Smooth muscle cell (in vitro differentiated cells): ENCODE measurements at regions not wholly inside any gene's neighbourhood (a gene's known extent, or its start where the extent isn't known, plus 50 kb on each side); places are given as distances from the start of the nearest gene placed in this dataset.

Source experiments
- DNase-seq: peaks from one replicate; lab custom pipeline; 2025; ENCODE audit not compliant: unreplicated experiment; lab: John Stamatoyannopoulos, UW
- H2AFZ ChIP-seq: fragments of 200-600 bp; sonication (generic); 2 replicates; pipeline ENCODE4 v1.6.0; 2016; ENCODE audit warnings: antibody characterized with exemption, low read depth, mild to moderate bottlenecking
- H3F3A ChIP-seq: fragments of 200-600 bp; sonication (generic); 2 replicates; pipeline ENCODE4 v1.6.0; 2017; ENCODE audit warnings: antibody characterized with exemption, low read depth
- H3K27ac ChIP-seq: fragments of 200-600 bp; sonication (generic); 2 replicates; pipeline ENCODE4 v1.5.1; 2016; ENCODE audit warnings: low read depth, mild to moderate bottlenecking
- H3K27me3 ChIP-seq: fragments of 200-600 bp; sonication (generic); 2 replicates; pipeline ENCODE4 v1.6.1; 2016; ENCODE audit warnings: low read depth, mild to moderate bottlenecking
- H3K36me3 ChIP-seq: fragments of 200-600 bp; sonication (generic); 2 replicates; pipeline ENCODE4 v1.5.1; 2016; ENCODE audit warnings: low read depth
- H3K4me1 ChIP-seq: fragments of 200-600 bp; sonication (generic); 2 replicates; pipeline ENCODE4 v1.5.1; 2016; ENCODE audit warnings: low read depth
- H3K4me2 ChIP-seq: fragments of 200-600 bp; sonication (generic); 2 replicates; pipeline ENCODE4 v1.6.0; 2016; ENCODE audit warnings: mild to moderate bottlenecking
- H3K4me3 ChIP-seq: fragments of 200-600 bp; sonication (generic); 2 replicates; pipeline ENCODE4 v1.5.1; 2016; ENCODE audit warnings: mild to moderate bottlenecking
- H3K79me2 ChIP-seq: fragments of 200-600 bp; sonication (generic); 2 replicates; pipeline ENCODE4 v1.6.0; 2016; ENCODE audit warnings: low read depth, mild to moderate bottlenecking
- H3K9ac ChIP-seq: fragments of 200-600 bp; sonication (generic); 2 replicates; pipeline ENCODE4 v1.6.0; 2016; ENCODE audit warnings: low read depth
- H3K9me3 ChIP-seq: fragments of 200-600 bp; sonication (generic); replicated peaks from 2 replicates; pipeline ENCODE4 v1.5.1; 2016; ENCODE audit warnings: low read depth
- H4K20me1 ChIP-seq: fragments of 200-600 bp; sonication (generic); 2 replicates; pipeline ENCODE4 v1.6.0; 2016; ENCODE audit warnings: low read depth
- CTCF ChIP-seq: fragments of 200-600 bp; sonication (generic); IDR thresholded peaks from 2 replicates; pipeline ENCODE4 v1.5.1; 2017; ENCODE audit warnings: borderline replicate concordance, mild to moderate bottlenecking, antibody characterized with exemption; ENCODE audit not compliant: insufficient read depth, poor library complexity, severe bottlenecking
- WGBS: methylation state at CpG from one replicate; pipeline ENCODE4 v1.1.7; 2016; ENCODE audit warnings: low lambda C conversion rate; 5-methylcytosine and 5-hydroxymethylcytosine counted together

DNA sequence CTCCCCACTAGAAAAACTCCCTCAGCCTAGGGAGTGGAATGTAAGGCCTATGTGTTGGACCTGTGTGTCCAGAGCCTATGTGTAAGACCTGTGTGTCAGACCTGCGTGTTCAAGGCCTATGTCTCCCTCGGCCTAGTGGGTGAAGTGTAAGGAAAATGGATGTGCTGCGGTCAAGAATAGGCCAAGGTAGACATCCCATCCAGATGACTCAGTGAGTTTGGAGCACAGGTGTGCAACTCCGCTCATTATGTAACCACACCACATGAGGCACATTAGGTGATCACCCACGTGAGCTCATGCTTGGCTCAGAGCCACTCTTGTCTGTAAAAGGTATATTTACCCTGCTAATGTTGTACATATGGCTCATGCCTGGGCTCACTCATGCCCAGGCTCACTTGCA is 565.3 kb upstream of the CRIM1 start:
- no peaks in the 10 kb centered on the region for H3K27me3 ChIP-seq
- H3K9me3 ChIP-seq: no peaks in the 10 kb centered on the region
- 97% methylated on average over 5 of the region's 5 CpGs for WGBS
- no peak overlapping the region for H3K27ac ChIP-seq
- no peaks in the 10 kb centered on the region for H3K79me2 ChIP-seq
- H3K9ac ChIP-seq: no peak overlapping the region
- no peak overlapping the region for H3K4me2 ChIP-seq
- DNase-seq: no peak
- no peaks in the 10 kb centered on the region for H3K4me1 ChIP-seq
- H4K20me1 ChIP-seq: no peaks in the 10 kb centered on the region
- H2AFZ ChIP-seq: no peak overlapping the region
- no peak for TF ChIP-seq CTCF
- no peaks in the 10 kb centered on the region for H3F3A ChIP-seq
- no peaks in the 10 kb centered on the region for H3K36me3 ChIP-seq
- no peak overlapping the region for H3K4me3 ChIP-seq

DNA sequence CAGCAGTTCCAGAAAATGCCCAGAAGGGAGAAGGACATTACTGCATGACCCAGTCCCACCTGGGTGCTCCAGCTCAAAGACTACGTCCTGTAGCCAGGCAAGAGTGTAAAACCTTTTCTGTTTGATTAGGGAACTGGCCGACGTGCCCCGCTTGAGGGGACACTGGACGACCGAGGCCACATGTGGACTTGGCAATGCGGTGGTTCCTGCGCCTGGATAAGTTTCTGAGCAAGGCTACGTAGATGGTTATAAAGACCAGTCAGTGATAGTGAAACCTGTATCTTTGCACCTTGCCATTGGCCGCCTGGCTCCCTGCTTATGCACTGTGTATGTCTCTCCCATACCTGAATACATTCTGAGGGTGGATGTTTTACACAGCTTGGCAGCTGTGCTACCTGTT is 567.0 kb upstream of the CRIM1 start:
- no peak for DNase-seq
- Histone ChIP-seq H3K79me2 (no peaks in the 10 kb centered on the region), H2AFZ (no peak overlapping the region), H3K27ac (no peak overlapping the region), H3K36me3 (no peaks in the 10 kb centered on the region), H3K9ac (no peak overlapping the region), H3K4me2 (no peak overlapping the region), H3K4me3 (no peak overlapping the region), H3K4me1 (no peaks in the 10 kb centered on the region), H3K27me3 (no peaks in the 10 kb centered on the region), H3K9me3 (no peaks in the 10 kb centered on the region), H3F3A (no peaks in the 10 kb centered on the region), H4K20me1 (no peaks in the 10 kb centered on the region)
- WGBS: 94% methylated on average over 10 of the region's 10 CpGs
- TF ChIP-seq CTCF: no peak

GRCh38 chr2:35787302-35788031 is 568.1 kb upstream of the CRIM1 start:
- 91% methylated on average over 4 of the region's 4 CpGs for WGBS
- no peak overlapping the region for H3K9ac ChIP-seq
- no peak overlapping the region for H2AFZ ChIP-seq
- no peaks in the 10 kb centered on the region for H4K20me1 ChIP-seq
- no peaks in the 10 kb centered on the region for H3K79me2 ChIP-seq
- DNase-seq: no peak
- H3K4me3 ChIP-seq: no peak overlapping the region
- H3K4me2 ChIP-seq: no peak overlapping the region
- no peaks in the 10 kb centered on the region for H3K27me3 ChIP-seq
- H3K4me1 ChIP-seq: no peaks in the 10 kb centered on the region
- H3F3A ChIP-seq: no peaks in the 10 kb centered on the region
- H3K27ac ChIP-seq: no peak overlapping the region
- TF ChIP-seq CTCF: no peak
- no peaks in the 10 kb centered on the region for H3K9me3 ChIP-seq
- H3K36me3 ChIP-seq: no peaks in the 10 kb centered on the region

DNA sequence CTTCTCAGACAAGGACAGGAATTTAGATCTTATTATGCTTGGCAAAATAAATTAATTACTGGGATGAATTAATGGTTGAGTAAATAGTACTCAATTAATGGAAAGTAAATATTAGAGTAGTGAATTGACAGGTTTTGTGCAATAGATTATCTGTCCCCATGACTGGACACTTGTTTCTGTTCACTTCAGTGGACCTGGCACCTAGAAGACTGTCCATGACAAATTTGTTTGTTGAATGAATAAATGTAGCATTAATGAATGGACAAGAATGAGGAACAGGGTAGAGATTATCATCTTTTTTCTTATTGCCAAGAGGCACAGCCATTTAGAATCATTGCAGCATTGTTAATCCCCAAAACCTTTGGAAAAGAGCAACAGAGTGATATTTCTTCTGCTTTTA is 570.0 kb upstream of the CRIM1 start:
- TF ChIP-seq CTCF: no peak

More for the DNA sequence above, 570.0 kb upstream of the CRIM1 start:
- Histone ChIP-seq H3K9ac (no peak overlapping the region), H3K36me3 (no peaks in the 10 kb centered on the region), H2AFZ (no peak overlapping the region), H3K27ac (no peak overlapping the region), H3K4me1 (no peaks in the 10 kb centered on the region), H3K27me3 (no peaks in the 10 kb centered on the region), H4K20me1 (no peaks in the 10 kb centered on the region), H3F3A (no peaks in the 10 kb centered on the region), H3K9me3 (no peaks in the 10 kb centered on the region), H3K4me3 (no peak overlapping the region), H3K4me2 (no peak overlapping the region), H3K79me2 (no peaks in the 10 kb centered on the region)
- DNase-seq: no peak
